Endothelial cell of umbilical vein (primary cell): ENCODE measurements at regions not wholly inside any gene's neighbourhood (a gene's known extent, or its start where the extent isn't known, plus 50 kb on each side); places are given as distances from the start of the nearest gene placed in this dataset.

Experiments
- BruUV-seq: library from RNA; stranded (reverse); fragments of 400-500 nt; replicated peaks from 2 replicates; lab custom pipeline; 2021; lab: Mats Ljungman, UMichigan
- CTCF ChIA-PET: fragments of 300-600, 350-600 bp; sonication (Branson Sonifier 250); formaldehyde crosslinking; loops from one replicate; lab custom pipeline; 2021; ENCODE audit warnings: antibody characterized with exemption, inconsistent platforms; lab: Charles Lee
- POLR2A ChIA-PET: fragments of 300-600, 350-600 bp; sonication (Branson Sonifier 250); formaldehyde crosslinking; loops from one replicate; lab custom pipeline; 2021; ENCODE audit warnings: antibody characterized with exemption, inconsistent platforms; lab: Charles Lee
- DNase-seq: peaks from one replicate; pipeline ENCODE4 v3.0.0-alpha.2; 2011; ENCODE audit warnings: low read depth, low spot score
- FAIRE-seq: peaks from 2 replicates; lab custom pipeline; 2011; peaks lifted over from hg19 to GRCh38; lab: Jason Lieb, UNC
- H2AFZ ChIP-seq: 2 replicates; pipeline ENCODE4 v1.6.0; 2012; ENCODE audit warnings: low read depth, low read length, control low read depth, inconsistent platforms
- H3K27ac ChIP-seq: 2 replicates; pipeline ENCODE4 v1.5.1; 2011; ENCODE audit warnings: low read depth, mild to moderate bottlenecking, control low read depth, low read length, moderate library complexity; ENCODE audit not compliant: insufficient read depth
- H3K27me3 ChIP-seq, 2 experiments: 2 replicates each; pipeline versions ENCODE4 v1.6.0 to v1.6.1; 2011; ENCODE audit warnings: low read length in 2 of 2, mixed read lengths in 1 of 2; ENCODE audit not compliant: control insufficient read depth in 2 of 2, insufficient read depth in 2 of 2
- H3K36me3 ChIP-seq, 2 experiments: 2 replicates in 1 of 2; 3 replicates in 1 of 2; pipeline ENCODE4 v1.5.1; 2011; ENCODE audit warnings: low read length in 2 of 2, mild to moderate bottlenecking in 1 of 2, moderate library complexity in 1 of 2; ENCODE audit not compliant: control insufficient read depth in 2 of 2, insufficient read depth in 2 of 2; ENCODE audit errors: extremely low read depth in 1 of 2
- H3K4me1 ChIP-seq: 3 replicates; pipeline ENCODE4 v1.5.1; 2011; ENCODE audit warnings: mild to moderate bottlenecking, low read length; ENCODE audit not compliant: control insufficient read depth, insufficient read depth; ENCODE audit errors: extremely low read depth
- H3K4me2 ChIP-seq: 2 replicates; pipeline ENCODE4 v1.6.1; 2011; ENCODE audit warnings: low read length, control low read depth, mixed read lengths; ENCODE audit not compliant: insufficient read depth
- H3K4me3 ChIP-seq, 3 experiments: fragments of 200-600 bp in 1 of 3; sonication (generic), shearing (Covaris generic) in 1 of 3; replicated peaks in 1 of 3; 2 replicates each; pipeline ENCODE4 v1.5.1; 2011 to 2016; ENCODE audit warnings: control low read depth in 3 of 3, low read length in 3 of 3, mild to moderate bottlenecking in 2 of 3, inconsistent platforms in 1 of 3, low read depth in 1 of 3, moderate library complexity in 1 of 3; ENCODE audit not compliant: insufficient read depth in 1 of 3
- H3K79me2 ChIP-seq: 2 replicates; pipeline ENCODE4 v1.6.0; 2012; ENCODE audit warnings: low read length, inconsistent platforms; ENCODE audit not compliant: control insufficient read depth, insufficient read depth
- H3K9ac ChIP-seq: replicated peaks from 2 replicates; pipeline ENCODE3; 2011; ENCODE audit warnings: low read length, control low read depth; ENCODE audit not compliant: insufficient read depth; ENCODE audit errors: extremely low read depth
- H3K9me1 ChIP-seq: replicated peaks from 3 replicates; pipeline ENCODE4 v1.6.0; 2011; ENCODE audit warnings: mild to moderate bottlenecking, low read length; ENCODE audit not compliant: control insufficient read depth, insufficient read depth; ENCODE audit errors: extremely low read depth
- H3K9me3 ChIP-seq: replicated peaks from 2 replicates; pipeline ENCODE4 v1.5.1; 2012; ENCODE audit warnings: low read length, inconsistent platforms; ENCODE audit not compliant: control insufficient read depth, insufficient read depth
- H4K20me1 ChIP-seq: replicated peaks from 2 replicates; pipeline ENCODE3; 2011; ENCODE audit warnings: mild to moderate bottlenecking, low read length; ENCODE audit not compliant: control insufficient read depth, insufficient read depth; ENCODE audit errors: extremely low read depth
- EZH2 ChIP-seq: IDR thresholded peaks from 2 replicates; pipeline ENCODE4 v1.6.1; 2012; ENCODE audit warnings: borderline replicate concordance, low read depth, mild to moderate bottlenecking, moderate library complexity, low read length, inconsistent platforms; ENCODE audit not compliant: severe bottlenecking
- FOS ChIP-seq: IDR thresholded peaks from 2 replicates; pipeline ENCODE4 v1.6.1; 2011; ENCODE audit warnings: mild to moderate bottlenecking, low read length, moderate library complexity, borderline replicate concordance; ENCODE audit not compliant: insufficient read depth
- GATA2 ChIP-seq: IDR thresholded peaks from 2 replicates; pipeline ENCODE4 v1.7.0; 2011; ENCODE audit warnings: low read depth, mild to moderate bottlenecking, moderate library complexity, mixed read lengths, low read length; ENCODE audit not compliant: insufficient read length, insufficient read depth
- JUN ChIP-seq: IDR thresholded peaks from 2 replicates; pipeline ENCODE4 v1.6.1; 2011; ENCODE audit warnings: borderline replicate concordance, low read depth; ENCODE audit not compliant: insufficient read length, insufficient read depth
- MAX ChIP-seq: IDR thresholded peaks from 2 replicates; pipeline ENCODE4 v1.6.1; 2011; ENCODE audit not compliant: insufficient read depth, insufficient read length
- MYC ChIP-seq: IDR thresholded peaks from one replicate; pipeline ENCODE4 v1.6.1; 2011; ENCODE audit warnings: mild to moderate bottlenecking, low read depth, low read length
- POLR2A ChIP-seq: IDR thresholded peaks from 2 replicates; pipeline ENCODE4 v1.6.1; 2012; ENCODE audit warnings: low read depth, mild to moderate bottlenecking, control low read depth, low read length
- POLR2AphosphoS5 ChIP-seq: IDR thresholded peaks from 2 replicates; pipeline ENCODE4 v1.6.1; 2012; ENCODE audit warnings: low read depth, mild to moderate bottlenecking, control low read depth, low read length, moderate library complexity; ENCODE audit not compliant: insufficient read depth
- dilution Hi-C: fragments of 300-500 bp; cut with MboI; formaldehyde crosslinking; loops from one replicate; pipeline ENCODE4 v1.15.0; 2019; ENCODE audit warnings: low sequenced_read_pairs; ENCODE audit not compliant: extremely low pct_ligation_motif_present
- intact Hi-C: fragments of 100-400 bp; cut with micrococcal nuclease; formaldehyde crosslinking; loops from one replicate; pipeline ENCODE4 v1.10.0; 2022
- TF ChIP-seq, protein P1 (sequence below), 2 donors: IDR thresholded peaks; 1 replicate in 1 of 2; 2 replicates in 1 of 2; pipeline ENCODE4 v1.5.1; 2011; ENCODE audit warnings: low read length in 2 of 2, mild to moderate bottlenecking in 2 of 2, moderate library complexity in 2 of 2, control low read depth in 1 of 2, inconsistent platforms in 1 of 2, low read depth in 1 of 2; ENCODE audit not compliant: insufficient read depth in 1 of 2; ENCODE audit errors: extremely low read depth in 1 of 2

DNA sequence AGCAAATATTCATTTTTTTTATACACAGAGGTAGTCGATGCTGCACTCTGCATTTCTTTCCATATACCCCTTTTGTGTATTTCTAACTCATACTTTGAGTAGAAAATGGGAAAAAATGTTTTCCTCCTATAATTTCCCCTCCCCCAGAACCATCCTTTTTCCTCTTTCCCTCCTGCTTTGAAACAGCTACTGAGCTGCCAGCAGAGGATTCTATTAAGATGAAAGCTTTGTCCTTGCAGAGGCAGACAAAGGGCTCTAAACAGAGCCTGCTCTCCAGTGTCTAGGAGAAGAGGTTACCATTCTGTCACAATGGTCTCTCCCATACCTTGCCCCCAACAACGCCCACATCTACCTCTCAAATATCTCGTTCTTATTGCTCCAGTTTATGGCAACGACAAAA is 74.6 kb upstream of the OSBPL8 start:
- peaks cover 8% of the 10 kb centered on the region for H3K4me1 ChIP-seq
- H2AFZ ChIP-seq, result peak overlapping the region; percentile 33
- TF ChIP-seq MAX, result no peak
- TF ChIP-seq FOS, result no peak
- no peak for TF ChIP-seq EZH2
- TF ChIP-seq, protein P1, sequence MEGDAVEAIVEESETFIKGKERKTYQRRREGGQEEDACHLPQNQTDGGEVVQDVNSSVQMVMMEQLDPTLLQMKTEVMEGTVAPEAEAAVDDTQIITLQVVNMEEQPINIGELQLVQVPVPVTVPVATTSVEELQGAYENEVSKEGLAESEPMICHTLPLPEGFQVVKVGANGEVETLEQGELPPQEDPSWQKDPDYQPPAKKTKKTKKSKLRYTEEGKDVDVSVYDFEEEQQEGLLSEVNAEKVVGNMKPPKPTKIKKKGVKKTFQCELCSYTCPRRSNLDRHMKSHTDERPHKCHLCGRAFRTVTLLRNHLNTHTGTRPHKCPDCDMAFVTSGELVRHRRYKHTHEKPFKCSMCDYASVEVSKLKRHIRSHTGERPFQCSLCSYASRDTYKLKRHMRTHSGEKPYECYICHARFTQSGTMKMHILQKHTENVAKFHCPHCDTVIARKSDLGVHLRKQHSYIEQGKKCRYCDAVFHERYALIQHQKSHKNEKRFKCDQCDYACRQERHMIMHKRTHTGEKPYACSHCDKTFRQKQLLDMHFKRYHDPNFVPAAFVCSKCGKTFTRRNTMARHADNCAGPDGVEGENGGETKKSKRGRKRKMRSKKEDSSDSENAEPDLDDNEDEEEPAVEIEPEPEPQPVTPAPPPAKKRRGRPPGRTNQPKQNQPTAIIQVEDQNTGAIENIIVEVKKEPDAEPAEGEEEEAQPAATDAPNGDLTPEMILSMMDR (IDR thresholded peaks at IDR 0.05; ENCODE audit: extremely low read depth in 1 of 2, insufficient read depth in 1 of 2, low read depth in 1 of 2, low read length in 2 of 2), result no peak
- TF ChIP-seq POLR2A, result no peak
- no peak for TF ChIP-seq GATA2
- TF ChIP-seq MYC, result no peak
- no peak for TF ChIP-seq POLR2AphosphoS5
- no peak for TF ChIP-seq JUN

More for the DNA sequence above, 74.6 kb upstream of the OSBPL8 start:
- ChIA-PET CTCF (interaction anchor here (0.8 to 1.9 kb wide), 2 partner anchors 11 to 18 kb away, joined by 3 to 4 read pairs; no protein-coding TSS in a partner anchor), POLR2A (no interaction called here)
- FAIRE-seq, result no peak
- intact Hi-C loops, result no loop called here
- dilution Hi-C loops, result no loop called here
- Histone ChIP-seq H3K36me3 (no peaks in the 10 kb centered on the region), H3K79me2 (no peaks in the 10 kb centered on the region), H4K20me1 (no peaks in the 10 kb centered on the region), H3K27ac (no peak overlapping the region), H3K9me3 (no peaks in the 10 kb centered on the region), H3K4me2 (no peak overlapping the region), H3K4me3 (no peak overlapping the region), H3K9ac (no peak overlapping the region), H3K27me3 (no peaks in the 10 kb centered on the region), H3K9me1 (no peaks in the 10 kb centered on the region)
- BruUV-seq, result no TSS peak
- DNase-seq, result no peak
